Hematopoietic multipotent progenitor cell treated with erythropoietin and hydrocortisone succinate and interleukin-3 and kit ligand, for 6 days (in vitro differentiated cells): ENCODE measurements at regions not wholly inside any gene's neighbourhood (a gene's known extent, or its start where the extent isn't known, plus 50 kb on each side); places are given as distances from the start of the nearest gene placed in this dataset.
"Not testable (repeated sequence)": the region's sequence is repeated elsewhere in the genome, so short reads cannot be mapped to it uniquely, and the experiment has no call there.

Experiments
- DNase-seq: peaks from one replicate; pipeline ENCODE4 v3.0.0-alpha.2; 2015

- no peak for DNase-seq
These were observed 88.0 kb upstream of the ALCAM start for GRCh38 chr3:105278688-105279087.

GRCh38 chr3:105281989-105282388 is 84.7 kb upstream of the ALCAM start:
- DNase-seq = no peak

GRCh38 chr3:105284876-105285275 is 81.8 kb upstream of the ALCAM start:
- no peak for DNase-seq

GRCh38 chr3:105285653-105286241 is 81.0 kb upstream of the ALCAM start:
- no peak for DNase-seq

- no peak for DNase-seq
These were observed 73.3 kb upstream of the ALCAM start for GRCh38 chr3:105293441-105293840.

- DNase-seq = not testable (repeated sequence)
These were observed 70.4 kb upstream of the ALCAM start for GRCh38 chr3:105296182-105296822.

GRCh38 chr3:105304487-105304886 is 62.2 kb upstream of the ALCAM start:
- no peak for DNase-seq

GRCh38 chr3:105315144-105315543 is 51.6 kb upstream of the ALCAM start:
- no peak for DNase-seq

GRCh38 chr3:105315815-105316214 is 50.9 kb upstream of the ALCAM start:
- DNase-seq = no peak

GRCh38 chr3:105316331-105316730 is 50.4 kb upstream of the ALCAM start:
- DNase-seq = no peak
